ENCODE measurements at regions not wholly inside any gene's neighbourhood (a gene's known extent, or its start where the extent isn't known, plus 50 kb on each side); places are given as distances from the start of the nearest gene placed in this dataset.

DNA sequence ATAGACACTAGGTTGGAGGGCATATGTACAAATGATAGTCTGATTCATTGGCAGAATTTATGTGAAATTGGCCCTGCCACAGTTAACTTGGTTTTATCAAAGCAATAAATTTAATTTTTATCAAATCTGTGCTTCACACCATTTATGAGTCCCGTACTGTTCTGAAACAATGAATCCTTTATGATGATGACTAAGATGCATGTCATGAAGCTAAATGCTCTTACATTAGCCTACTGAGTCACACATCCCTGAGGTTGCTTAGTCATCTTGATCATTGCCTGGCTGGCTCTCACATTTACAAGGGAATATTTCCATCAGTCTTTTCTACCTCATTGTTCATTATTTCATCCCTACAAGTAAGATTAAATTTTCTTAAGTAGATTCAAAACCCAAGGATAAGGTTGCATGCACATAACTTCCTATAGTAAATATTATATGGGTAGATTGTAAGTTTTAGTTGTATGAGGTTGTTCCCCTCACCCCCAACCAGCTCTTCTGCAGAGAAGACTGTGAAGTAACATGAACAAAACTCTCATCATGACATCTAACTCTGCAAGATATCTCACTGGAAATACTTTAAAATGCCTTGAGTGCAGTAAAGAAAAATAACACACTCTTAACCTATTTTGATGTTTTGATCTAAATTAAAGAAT, 170.7 kb downstream of the CYB561 start:
- no peak for TF ChIP-seq CTCF (IDR thresholded peaks at IDR 0.05; ENCODE audit: control extremely low read depth, extremely low read depth)
- WGBS, 2 donors = 41 to 55% methylated on average over 1 of the region's 1 CpG
- Histone ChIP-seq H3K27ac (ENCODE audit: low read depth in 1 of 2, low read length in 1 of 2) (no peak overlapping the region), H3K9ac (ENCODE audit: insufficient read depth in 1 of 2, low read length in 2 of 2) (no peak overlapping the region), H3K27me3 (ENCODE audit: control insufficient read depth in 3 of 3, insufficient read depth in 3 of 3, low read length in 2 of 3) (no peaks in the 10 kb centered on the region), H3K4me3 (no peak overlapping the region), H3K36me3 (ENCODE audit: control insufficient read depth in 4 of 4, insufficient read depth in 4 of 4, low read length in 4 of 4) (peaks cover 0 to 3% (median 1%) of the 10 kb centered on the region in 4 donors), H3K4me1 (ENCODE audit: control insufficient read depth in 5 of 5, insufficient read depth in 5 of 5, low read length in 5 of 5) (peaks cover 0 to 15% (median 2%) of the 10 kb centered on the region in 5 donors), H3K9me3 (ENCODE audit: control insufficient read depth in 4 of 4, insufficient read depth in 3 of 4, low read length in 3 of 4) (no peaks in the 10 kb centered on the region)
- no peak for DNase-seq
- peak; percentile 81 for ATAC-seq (ENCODE audit: insufficient read depth, low FRiP score)

- Histone ChIP-seq H3K4me3 (no peak overlapping the region), H3K9me3 (ENCODE audit: control insufficient read depth in 4 of 4, insufficient read depth in 3 of 4, low read length in 3 of 4) (no peaks in the 10 kb centered on the region), H3K9ac (ENCODE audit: insufficient read depth in 1 of 2, low read length in 2 of 2) (no peak overlapping the region), H3K4me1 (ENCODE audit: control insufficient read depth in 5 of 5, insufficient read depth in 5 of 5, low read length in 5 of 5) (peaks cover 0 to 16% (median 2%) of the 10 kb centered on the region in 5 donors), H3K27ac (ENCODE audit: low read depth in 1 of 2, low read length in 1 of 2) (no peak overlapping the region), H3K36me3 (ENCODE audit: control insufficient read depth in 4 of 4, insufficient read depth in 4 of 4, low read length in 4 of 4) (peaks cover 0 to 1% (median 0%) of the 10 kb centered on the region in 4 donors), H3K27me3 (ENCODE audit: control insufficient read depth in 3 of 3, insufficient read depth in 3 of 3, low read length in 2 of 3) (no peaks in the 10 kb centered on the region)
- WGBS, 2 donors = 45 to 63% methylated on average over 2 of the region's 2 CpGs
- ATAC-seq (ENCODE audit: insufficient read depth, low FRiP score) (no peak), DNase-seq (no peak)
- no peak for TF ChIP-seq CTCF (IDR thresholded peaks at IDR 0.05; ENCODE audit: control extremely low read depth, extremely low read depth)
Observed at GRCh38 chr17:63275971-63276745, 169.9 kb downstream of the CYB561 start.

DNA sequence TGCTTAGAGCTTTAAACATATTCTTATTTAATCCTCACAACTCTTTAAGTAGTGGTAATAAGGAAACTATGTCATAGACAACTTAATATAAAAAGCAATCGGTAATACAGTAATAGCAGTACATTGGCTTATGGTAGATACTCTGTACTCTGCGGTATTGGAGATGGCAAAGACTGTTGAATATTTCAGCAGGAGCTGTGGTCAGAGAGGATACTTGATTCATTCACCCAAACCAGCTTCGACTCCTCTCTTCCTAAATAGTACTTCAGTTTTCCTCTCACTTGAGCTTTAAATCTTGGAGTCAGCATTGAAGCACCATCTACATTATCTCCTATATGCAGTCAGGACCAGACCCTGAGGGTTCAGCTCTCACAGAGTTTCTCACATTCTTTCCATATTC, 169.3 kb downstream of the CYB561 start:
- WGBS, 2 donors = 95 to 97% methylated on average over 3 of the region's 3 CpGs
- Histone ChIP-seq H3K9ac (ENCODE audit: insufficient read depth in 1 of 2, low read length in 2 of 2) (no peak overlapping the region), H3K4me1 (ENCODE audit: control insufficient read depth in 5 of 5, insufficient read depth in 5 of 5, low read length in 5 of 5) (peaks cover 0 to 16% (median 2%) of the 10 kb centered on the region in 5 donors), H3K27ac (ENCODE audit: low read depth in 1 of 2, low read length in 1 of 2) (peak overlapping the region in 1 of 2 donors; percentile 21), H3K36me3 (ENCODE audit: control insufficient read depth in 4 of 4, insufficient read depth in 4 of 4, low read length in 4 of 4) (peaks cover 0 to 1% (median 0%) of the 10 kb centered on the region in 4 donors), H3K27me3 (ENCODE audit: control insufficient read depth in 3 of 3, insufficient read depth in 3 of 3, low read length in 2 of 3) (no peaks in the 10 kb centered on the region), H3K9me3 (ENCODE audit: control insufficient read depth in 4 of 4, insufficient read depth in 3 of 4, low read length in 3 of 4) (no peaks in the 10 kb centered on the region), H3K4me3 (no peak overlapping the region)
- no peak for DNase-seq
- no peak for ATAC-seq (ENCODE audit: insufficient read depth, low FRiP score)
- no peak for TF ChIP-seq CTCF (IDR thresholded peaks at IDR 0.05; ENCODE audit: control extremely low read depth, extremely low read depth)
